A549 (cell line): ENCODE measurements at regions not wholly inside any gene's neighbourhood (a gene's known extent, or its start where the extent isn't known, plus 50 kb on each side); places are given as distances from the start of the nearest gene placed in this dataset.

Source experiments
- EP300 ChIP-seq, 2 experiments: fragments of >200 bp; sonication (Bioruptor Twin); formaldehyde crosslinking; IDR thresholded peaks; 2 replicates in 1 of 2; 3 replicates in 1 of 2; pipeline ENCODE4 v1.6.1; 2016 to 2017
- HMGXB4 ChIP-seq: fragments of 250-450 bp; sonication (Bioruptor Pico); IDR thresholded peaks from 2 replicates; pipeline ENCODE4 v1.5.0; 2021; ENCODE audit warnings: mild to moderate bottlenecking, moderate library complexity, borderline replicate concordance
- HOXB5 ChIP-seq: fragments of 250-450 bp; sonication (Bioruptor Pico); IDR thresholded peaks from 2 replicates; pipeline ENCODE4 v1.5.0; 2020; ENCODE audit warnings: mild to moderate bottlenecking, moderate library complexity
- MYC ChIP-seq: IDR thresholded peaks from 2 replicates; pipeline ENCODE4 v1.6.1; 2012; ENCODE audit warnings: mild to moderate bottlenecking, inconsistent platforms, low read length, improper control_type of control experiment, borderline replicate concordance
- POLR2A ChIP-seq: IDR thresholded peaks from 2 replicates; pipeline ENCODE4 v1.6.1; 2012; ENCODE audit warnings: mild to moderate bottlenecking, low read length
- RAD21 ChIP-seq, 2 experiments: fragments of >200 bp in 1 of 2; sonication (Bioruptor Twin) in 1 of 2; formaldehyde crosslinking in 1 of 2; IDR thresholded peaks in 1 of 2; conservative IDR thresholded peaks in 1 of 2; 2 replicates in 1 of 2; 3 replicates in 1 of 2; pipeline ENCODE4 v1.6.1; 2012 to 2018; ENCODE audit warnings: inconsistent platforms in 1 of 2
- RCOR1 ChIP-seq: fragments of 150-350 bp; IDR thresholded peaks from 2 replicates; pipeline ENCODE4 v1.6.1; 2014; ENCODE audit warnings: antibody characterized with exemption, low read length, low read depth
- SMC3 ChIP-seq: fragments of >200 bp; sonication (Bioruptor Twin); formaldehyde crosslinking; IDR thresholded peaks from 3 replicates; pipeline ENCODE4 v1.6.1; 2018; ENCODE audit warnings: inconsistent platforms
- SREBF2 ChIP-seq: fragments of 450-650 bp; IDR thresholded peaks from 2 replicates; pipeline ENCODE4 v1.6.1; 2014; ENCODE audit warnings: mild to moderate bottlenecking, moderate library complexity
- TF ChIP-seq, protein P1 (sequence below): fragments of >200 bp; sonication (Bioruptor Twin); formaldehyde crosslinking; IDR thresholded peaks from 3 replicates; pipeline ENCODE4 v1.5.1; 2016
- TF ChIP-seq, protein P2 (sequence below): fragments of 200-600 bp; sonication (generic); IDR thresholded peaks from 2 replicates; pipeline ENCODE4 v1.6.1; 2016; ENCODE audit warnings: antibody characterized with exemption, mild to moderate bottlenecking, moderate library complexity

DNA sequence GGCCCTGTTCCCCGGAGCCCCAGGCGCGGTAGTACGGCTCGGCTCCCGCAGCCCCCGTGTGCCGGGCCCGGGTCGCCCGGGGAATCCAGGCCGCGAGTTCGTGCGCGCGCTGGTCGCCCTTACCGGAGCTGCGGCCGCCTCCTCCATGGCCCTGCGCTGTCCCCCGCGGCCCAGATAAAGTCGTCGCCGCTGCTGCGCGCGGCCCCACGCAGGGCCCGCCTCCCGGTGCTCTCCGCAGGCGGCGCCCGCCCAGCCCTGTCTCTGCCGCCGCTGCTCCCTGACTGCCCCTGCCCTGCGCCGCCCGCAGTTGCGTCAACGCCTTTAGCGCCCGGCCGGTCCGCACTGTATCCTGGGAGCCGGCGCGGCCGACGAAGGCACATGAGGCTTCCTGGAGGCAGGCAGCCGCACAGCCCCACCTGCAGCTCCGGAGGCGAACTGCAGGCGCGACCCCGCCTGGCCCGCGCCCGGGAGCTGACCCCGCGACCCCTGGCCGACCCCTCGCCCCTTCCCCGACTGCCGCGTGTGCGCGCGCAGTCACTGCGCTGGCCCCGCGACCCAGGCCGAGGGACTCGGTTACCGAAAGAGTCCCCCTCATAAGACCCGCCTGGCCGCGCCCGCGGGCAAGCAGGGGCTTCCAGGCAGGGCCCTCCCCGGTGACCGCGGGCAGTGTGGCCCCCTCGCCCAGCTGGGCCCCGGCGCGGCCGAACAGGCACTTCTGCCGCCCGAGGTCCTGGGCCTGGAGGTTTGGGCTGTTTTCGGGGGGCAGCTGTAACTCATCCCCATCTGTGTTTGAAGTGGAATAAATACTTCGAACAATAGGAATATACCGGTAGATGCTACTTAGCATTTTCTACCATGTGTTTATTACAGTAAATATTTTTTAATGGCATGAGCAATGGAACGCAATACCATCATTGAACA, 127.1 kb upstream of the ZNF746 start:
- TF ChIP-seq MYC (no peak), EP300 (IDR thresholded peaks at IDR 0.05) (no peak), SMC3 (no peak; the same call in 2 of the 3 replicates), RAD21 (conservative IDR thresholded peaks at IDR 0.05 in 1 of 2, IDR thresholded peaks at IDR 0.05 in 1 of 2) (no peak; a peak in 1 of 5 replicates), HOXB5 (CRISPR knock-in tag) (no peak; the same call in 1 of the 2 replicates), RCOR1 (no peak), POLR2A (peak; percentile 78), SREBF2 (no peak), HMGXB4 (CRISPR knock-in tag) (peak; percentile 78; the same call in 1 of the 2 replicates)
- TF ChIP-seq, protein P1, sequence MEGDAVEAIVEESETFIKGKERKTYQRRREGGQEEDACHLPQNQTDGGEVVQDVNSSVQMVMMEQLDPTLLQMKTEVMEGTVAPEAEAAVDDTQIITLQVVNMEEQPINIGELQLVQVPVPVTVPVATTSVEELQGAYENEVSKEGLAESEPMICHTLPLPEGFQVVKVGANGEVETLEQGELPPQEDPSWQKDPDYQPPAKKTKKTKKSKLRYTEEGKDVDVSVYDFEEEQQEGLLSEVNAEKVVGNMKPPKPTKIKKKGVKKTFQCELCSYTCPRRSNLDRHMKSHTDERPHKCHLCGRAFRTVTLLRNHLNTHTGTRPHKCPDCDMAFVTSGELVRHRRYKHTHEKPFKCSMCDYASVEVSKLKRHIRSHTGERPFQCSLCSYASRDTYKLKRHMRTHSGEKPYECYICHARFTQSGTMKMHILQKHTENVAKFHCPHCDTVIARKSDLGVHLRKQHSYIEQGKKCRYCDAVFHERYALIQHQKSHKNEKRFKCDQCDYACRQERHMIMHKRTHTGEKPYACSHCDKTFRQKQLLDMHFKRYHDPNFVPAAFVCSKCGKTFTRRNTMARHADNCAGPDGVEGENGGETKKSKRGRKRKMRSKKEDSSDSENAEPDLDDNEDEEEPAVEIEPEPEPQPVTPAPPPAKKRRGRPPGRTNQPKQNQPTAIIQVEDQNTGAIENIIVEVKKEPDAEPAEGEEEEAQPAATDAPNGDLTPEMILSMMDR = peak; percentile 81
- TF ChIP-seq, protein P2, sequence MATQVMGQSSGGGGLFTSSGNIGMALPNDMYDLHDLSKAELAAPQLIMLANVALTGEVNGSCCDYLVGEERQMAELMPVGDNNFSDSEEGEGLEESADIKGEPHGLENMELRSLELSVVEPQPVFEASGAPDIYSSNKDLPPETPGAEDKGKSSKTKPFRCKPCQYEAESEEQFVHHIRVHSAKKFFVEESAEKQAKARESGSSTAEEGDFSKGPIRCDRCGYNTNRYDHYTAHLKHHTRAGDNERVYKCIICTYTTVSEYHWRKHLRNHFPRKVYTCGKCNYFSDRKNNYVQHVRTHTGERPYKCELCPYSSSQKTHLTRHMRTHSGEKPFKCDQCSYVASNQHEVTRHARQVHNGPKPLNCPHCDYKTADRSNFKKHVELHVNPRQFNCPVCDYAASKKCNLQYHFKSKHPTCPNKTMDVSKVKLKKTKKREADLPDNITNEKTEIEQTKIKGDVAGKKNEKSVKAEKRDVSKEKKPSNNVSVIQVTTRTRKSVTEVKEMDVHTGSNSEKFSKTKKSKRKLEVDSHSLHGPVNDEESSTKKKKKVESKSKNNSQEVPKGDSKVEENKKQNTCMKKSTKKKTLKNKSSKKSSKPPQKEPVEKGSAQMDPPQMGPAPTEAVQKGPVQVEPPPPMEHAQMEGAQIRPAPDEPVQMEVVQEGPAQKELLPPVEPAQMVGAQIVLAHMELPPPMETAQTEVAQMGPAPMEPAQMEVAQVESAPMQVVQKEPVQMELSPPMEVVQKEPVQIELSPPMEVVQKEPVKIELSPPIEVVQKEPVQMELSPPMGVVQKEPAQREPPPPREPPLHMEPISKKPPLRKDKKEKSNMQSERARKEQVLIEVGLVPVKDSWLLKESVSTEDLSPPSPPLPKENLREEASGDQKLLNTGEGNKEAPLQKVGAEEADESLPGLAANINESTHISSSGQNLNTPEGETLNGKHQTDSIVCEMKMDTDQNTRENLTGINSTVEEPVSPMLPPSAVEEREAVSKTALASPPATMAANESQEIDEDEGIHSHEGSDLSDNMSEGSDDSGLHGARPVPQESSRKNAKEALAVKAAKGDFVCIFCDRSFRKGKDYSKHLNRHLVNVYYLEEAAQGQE = no peak
